ENCODE measurements at regions not wholly inside any gene's neighbourhood (a gene's known extent, or its start where the extent isn't known, plus 50 kb on each side); places are given as distances from the start of the nearest gene placed in this dataset.

DNA sequence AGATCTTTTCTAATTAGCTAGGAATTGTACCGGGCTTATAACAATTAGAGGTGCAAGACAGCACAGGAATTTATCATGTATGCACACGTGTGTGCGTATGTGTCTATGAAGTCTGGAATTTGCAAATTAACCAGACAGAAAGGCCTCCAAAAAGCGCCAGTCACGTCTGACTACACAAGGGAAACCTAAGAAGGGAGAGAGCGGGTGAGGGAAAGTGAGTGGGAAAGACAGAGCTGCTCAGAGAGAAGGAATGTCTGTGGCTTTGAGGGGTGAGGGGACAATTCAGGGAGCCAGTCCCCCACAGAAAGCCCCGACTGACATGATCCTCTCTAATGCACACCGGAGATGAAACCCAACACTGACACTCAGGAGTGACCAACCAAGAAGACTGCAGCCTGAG is 197.7 kb upstream of the SH3BP4 start:
- H3K4me3 ChIP-seq: peak overlapping the region; percentile 21
- no peaks in the 10 kb centered on the region for H3K9me3 ChIP-seq
- TF ChIP-seq, protein P1, sequence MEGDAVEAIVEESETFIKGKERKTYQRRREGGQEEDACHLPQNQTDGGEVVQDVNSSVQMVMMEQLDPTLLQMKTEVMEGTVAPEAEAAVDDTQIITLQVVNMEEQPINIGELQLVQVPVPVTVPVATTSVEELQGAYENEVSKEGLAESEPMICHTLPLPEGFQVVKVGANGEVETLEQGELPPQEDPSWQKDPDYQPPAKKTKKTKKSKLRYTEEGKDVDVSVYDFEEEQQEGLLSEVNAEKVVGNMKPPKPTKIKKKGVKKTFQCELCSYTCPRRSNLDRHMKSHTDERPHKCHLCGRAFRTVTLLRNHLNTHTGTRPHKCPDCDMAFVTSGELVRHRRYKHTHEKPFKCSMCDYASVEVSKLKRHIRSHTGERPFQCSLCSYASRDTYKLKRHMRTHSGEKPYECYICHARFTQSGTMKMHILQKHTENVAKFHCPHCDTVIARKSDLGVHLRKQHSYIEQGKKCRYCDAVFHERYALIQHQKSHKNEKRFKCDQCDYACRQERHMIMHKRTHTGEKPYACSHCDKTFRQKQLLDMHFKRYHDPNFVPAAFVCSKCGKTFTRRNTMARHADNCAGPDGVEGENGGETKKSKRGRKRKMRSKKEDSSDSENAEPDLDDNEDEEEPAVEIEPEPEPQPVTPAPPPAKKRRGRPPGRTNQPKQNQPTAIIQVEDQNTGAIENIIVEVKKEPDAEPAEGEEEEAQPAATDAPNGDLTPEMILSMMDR (IDR thresholded peaks at IDR 0.05): no peak
- H3K27ac ChIP-seq: no peak overlapping the region
- no peaks in the 10 kb centered on the region for H3K36me3 ChIP-seq
- H3K27me3 ChIP-seq (replicated peaks; ENCODE audit: insufficient read depth): no peaks in the 10 kb centered on the region
- no peak for ATAC-seq (ENCODE audit: insufficient number of reproducible peaks, low FRiP score, low read depth)
- H3K4me1 ChIP-seq (ENCODE audit: control insufficient read depth in 1 of 2, low read depth in 2 of 2): no peaks in the 10 kb centered on the region
- DNase-seq (ENCODE audit: low spot score): no peak

DNA sequence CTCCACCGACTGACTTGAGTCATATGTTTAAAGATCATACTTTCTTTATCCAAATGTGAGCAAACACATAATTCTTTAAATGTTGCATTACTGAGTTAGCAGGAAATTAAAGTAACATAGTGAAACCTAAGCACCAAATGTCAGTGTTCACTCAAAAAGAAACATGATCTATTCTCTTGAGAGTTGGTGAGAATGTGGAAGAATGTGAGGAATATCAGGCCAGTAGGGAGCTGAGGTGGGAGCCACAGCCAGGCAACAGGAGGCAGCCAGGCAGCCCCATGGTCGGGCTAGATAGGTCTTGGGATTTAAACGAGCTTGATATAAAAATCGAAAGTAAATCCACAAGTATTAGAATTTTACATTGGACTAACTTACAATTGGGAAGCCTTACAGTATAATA is 198.1 kb upstream of the SH3BP4 start:
- Histone ChIP-seq H3K4me1 (ENCODE audit: control insufficient read depth in 1 of 2, low read depth in 2 of 2) (no peaks in the 10 kb centered on the region), H3K36me3 (no peaks in the 10 kb centered on the region), H3K4me3 (peak overlapping the region; percentile 21), H3K27me3 (replicated peaks; ENCODE audit: insufficient read depth) (no peaks in the 10 kb centered on the region), H3K27ac (no peak overlapping the region), H3K9me3 (no peaks in the 10 kb centered on the region)
- DNase-seq (ENCODE audit: low spot score) (no peak), ATAC-seq (ENCODE audit: insufficient number of reproducible peaks, low FRiP score, low read depth) (no peak)
- TF ChIP-seq, protein P1 (IDR thresholded peaks at IDR 0.05): no peak

DNA sequence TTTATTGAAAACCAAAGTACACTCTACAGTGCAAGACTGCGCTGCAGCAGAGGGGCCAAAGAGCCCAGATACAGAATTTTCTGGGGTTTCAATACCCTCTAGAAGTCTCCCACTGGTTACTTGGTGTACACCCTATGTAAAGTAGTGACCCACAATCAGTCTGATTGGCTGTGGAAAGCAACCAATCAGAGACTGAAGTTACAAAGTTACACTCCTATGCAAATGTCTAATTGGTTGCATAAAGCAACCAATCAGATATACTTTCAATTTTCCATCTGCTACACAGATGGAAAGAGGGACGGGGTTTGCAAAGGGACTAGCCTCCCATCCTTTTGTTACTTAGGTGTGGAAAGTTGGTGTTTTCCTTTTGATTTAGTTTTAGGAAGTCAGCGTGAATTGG is 198.9 kb upstream of the SH3BP4 start:
- Histone ChIP-seq H3K4me3 (no peak overlapping the region), H3K4me1 (ENCODE audit: control insufficient read depth in 1 of 2, low read depth in 2 of 2) (no peaks in the 10 kb centered on the region), H3K36me3 (no peaks in the 10 kb centered on the region), H3K27me3 (replicated peaks; ENCODE audit: insufficient read depth) (no peaks in the 10 kb centered on the region), H3K27ac (no peak overlapping the region), H3K9me3 (no peaks in the 10 kb centered on the region)
- TF ChIP-seq, protein P1 (IDR thresholded peaks at IDR 0.05): no peak
- ATAC-seq (ENCODE audit: insufficient number of reproducible peaks, low FRiP score, low read depth) (no peak), DNase-seq (ENCODE audit: low spot score) (no peak)

DNA sequence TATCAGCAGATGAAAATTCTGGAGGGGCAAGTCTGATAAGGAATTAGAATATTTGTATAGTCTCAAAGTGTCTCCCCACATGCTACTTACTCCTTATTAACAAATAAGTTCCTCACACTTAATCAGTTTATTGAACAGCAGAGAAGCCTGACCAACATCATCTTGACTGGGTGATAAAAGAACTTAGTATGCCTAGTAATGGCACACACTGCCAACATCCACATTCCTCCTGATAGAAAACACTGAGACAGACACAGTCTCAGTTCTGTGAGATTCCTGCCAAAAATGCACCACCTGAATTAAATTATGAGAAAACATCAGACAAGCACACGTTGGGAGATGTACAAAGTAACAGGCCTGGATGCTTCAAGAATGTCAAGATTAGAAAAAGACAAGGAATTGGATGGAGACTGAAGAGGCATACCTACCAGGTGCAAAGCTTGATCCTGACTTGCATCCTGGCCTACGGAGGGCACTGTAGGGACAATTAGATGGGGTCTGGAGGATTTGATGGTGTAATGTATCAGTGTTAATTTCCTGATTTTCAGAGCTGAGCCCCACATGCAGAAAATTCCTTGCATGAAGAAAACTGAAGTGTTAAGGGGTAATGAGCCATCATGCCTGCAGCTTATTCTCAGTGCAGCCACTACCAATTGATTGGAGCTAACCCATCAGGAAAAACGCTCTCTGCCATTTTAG is 200.4 kb upstream of the SH3BP4 start:
- H3K27me3 ChIP-seq (replicated peaks; ENCODE audit: insufficient read depth): no peaks in the 10 kb centered on the region
- no peak overlapping the region for H3K4me3 ChIP-seq
- ATAC-seq (ENCODE audit: insufficient number of reproducible peaks, low FRiP score, low read depth): no peak
- H3K4me1 ChIP-seq (ENCODE audit: control insufficient read depth in 1 of 2, low read depth in 2 of 2): no peaks in the 10 kb centered on the region
- DNase-seq (ENCODE audit: low spot score): no peak
- no peaks in the 10 kb centered on the region for H3K9me3 ChIP-seq
- H3K27ac ChIP-seq: no peak overlapping the region
- TF ChIP-seq, protein P1 (IDR thresholded peaks at IDR 0.05): no peak
- H3K36me3 ChIP-seq: no peaks in the 10 kb centered on the region

DNA sequence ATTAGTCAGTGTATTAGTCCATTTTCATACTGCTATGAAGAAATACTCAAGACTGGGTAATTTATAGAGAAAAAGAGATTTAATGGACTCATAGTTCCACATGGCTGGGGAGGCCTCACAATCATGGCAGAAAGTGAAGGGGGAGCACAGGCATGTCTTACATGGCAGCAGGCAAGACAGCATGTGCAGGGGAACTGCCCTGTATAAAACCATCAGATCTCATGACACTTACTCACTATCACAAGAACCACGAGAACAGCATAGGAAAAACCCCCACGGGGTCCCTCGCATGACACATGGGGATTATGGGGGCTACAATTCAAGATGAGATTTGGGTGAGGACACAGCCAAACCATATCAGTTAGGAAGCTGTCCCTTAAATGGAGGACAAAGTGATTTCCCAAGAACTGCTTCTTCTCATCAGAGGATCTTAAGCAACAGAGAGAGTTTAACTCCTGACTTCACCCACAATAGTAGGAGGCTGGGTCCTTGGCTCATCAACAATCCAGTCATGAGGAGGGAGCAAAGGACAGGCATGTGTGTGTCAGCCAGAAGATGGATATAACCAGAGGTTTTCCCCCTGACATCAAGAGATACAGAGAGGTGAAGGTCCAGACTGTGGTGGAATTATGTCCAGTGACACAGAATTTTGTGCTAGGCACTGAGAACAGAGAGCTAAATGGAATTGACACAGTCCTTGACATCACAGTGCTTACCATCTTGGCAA is 203.8 kb upstream of the SH3BP4 start:
- TF ChIP-seq, protein P1 (IDR thresholded peaks at IDR 0.05): no peak
- H3K36me3 ChIP-seq: no peaks in the 10 kb centered on the region
- H3K4me1 ChIP-seq (ENCODE audit: control insufficient read depth in 1 of 2, low read depth in 2 of 2): no peaks in the 10 kb centered on the region
- no peak for DNase-seq (ENCODE audit: low spot score)
- H3K27ac ChIP-seq: no peak overlapping the region
- no peak overlapping the region for H3K4me3 ChIP-seq
- no peak for ATAC-seq (ENCODE audit: insufficient number of reproducible peaks, low FRiP score, low read depth)
- no peaks in the 10 kb centered on the region for H3K9me3 ChIP-seq
- no peaks in the 10 kb centered on the region for H3K27me3 ChIP-seq (replicated peaks; ENCODE audit: insufficient read depth)
